HG03558 (cell line): ENCODE measurements at regions not wholly inside any gene's neighbourhood (a gene's known extent, or its start where the extent isn't known, plus 50 kb on each side); places are given as distances from the start of the nearest gene placed in this dataset.
"Not testable (repeated sequence)": the region's sequence is repeated elsewhere in the genome, so short reads cannot be mapped to it uniquely, and the experiment has no call there.

ENCODE experiments used
- ATAC-seq: cut with Tn5 transposase; IDR thresholded peaks from one replicate; pipeline ENCODE4 v1.9.1; 2021; ENCODE audit warnings: moderate number of reproducible peaks; ENCODE audit not compliant: unreplicated experiment; ENCODE audit errors: extremely low read depth

DNA sequence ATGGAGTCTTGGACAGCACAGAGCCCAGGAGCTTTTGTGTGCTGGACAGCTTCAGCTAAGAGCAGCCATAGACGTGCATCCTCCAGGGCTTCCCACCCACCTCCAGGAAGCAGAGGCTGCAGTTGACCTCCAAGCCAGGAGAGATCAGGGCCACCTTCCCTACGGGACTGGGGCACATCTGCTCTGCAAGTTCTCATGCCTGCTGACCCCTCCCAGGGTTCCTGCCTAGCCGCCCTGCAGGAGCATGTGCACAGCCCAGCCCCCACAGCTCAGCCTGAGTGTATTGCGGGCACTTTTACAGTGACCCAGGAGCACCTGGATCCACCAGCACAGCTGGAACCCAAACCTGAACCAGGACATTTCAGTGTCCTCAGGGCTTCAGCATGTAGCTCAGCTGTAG lies 915.2 kb downstream of the RPS29 start:
- ATAC-seq = no peak

DNA sequence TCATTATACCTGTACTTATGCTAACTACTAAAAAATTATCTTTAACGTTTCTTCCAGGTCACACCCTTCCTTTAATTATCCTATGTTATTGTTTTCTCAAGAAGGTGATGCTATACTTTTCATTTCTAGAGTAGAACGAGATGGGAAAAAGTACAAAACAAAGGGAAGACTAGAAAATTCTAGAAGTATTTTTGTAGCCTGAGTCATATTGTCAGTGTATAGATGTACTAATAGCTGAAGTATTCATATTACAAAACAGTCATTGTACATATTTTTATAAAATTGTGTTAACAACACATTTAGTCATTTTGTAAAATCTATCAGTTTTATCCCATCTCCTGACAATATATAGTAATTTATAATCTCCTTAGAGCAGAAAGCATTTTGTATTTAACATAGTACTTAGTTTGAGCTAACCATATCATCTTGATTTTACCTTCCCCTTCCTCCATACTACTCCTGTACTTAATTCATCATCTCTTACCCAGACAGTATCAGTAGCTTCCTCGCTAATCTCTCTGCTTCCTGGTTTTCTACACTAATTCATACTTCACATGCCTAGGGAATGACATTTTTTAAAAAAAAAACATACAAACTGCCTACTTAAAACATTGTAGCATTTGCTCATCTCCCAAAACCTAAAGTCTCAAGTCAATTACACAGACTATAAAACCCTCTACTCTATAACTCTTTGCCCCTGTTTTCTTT lies 920.9 kb downstream of the RPS29 start:
- ATAC-seq = no peak

- no peak for ATAC-seq
These were observed 942.9 kb downstream of the RPS29 start for GRCh38 chr14:48643241-48643640.

- ATAC-seq = no peak
These were observed 953.5 kb upstream of the MDGA2 start for GRCh38 chr14:48628870-48629269.

DNA sequence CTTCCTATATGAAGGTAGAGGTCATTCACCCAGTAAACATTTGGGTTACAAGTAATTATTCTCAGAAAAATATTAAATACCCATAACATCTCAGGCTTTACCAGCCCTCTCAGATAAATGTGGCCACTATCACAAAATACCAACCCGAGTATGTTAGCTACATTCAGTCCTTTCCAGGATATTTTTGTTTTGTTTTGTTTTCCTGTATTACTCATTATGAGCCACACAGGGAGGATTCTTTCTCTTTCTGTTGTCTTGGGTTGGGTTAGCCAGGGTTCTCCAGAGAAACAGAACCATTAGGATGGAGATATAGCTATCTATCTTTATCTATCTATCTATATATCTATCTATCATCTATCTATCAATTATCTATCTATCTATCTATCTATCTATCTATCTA lies 947.6 kb upstream of the MDGA2 start:
- no peak for ATAC-seq

GRCh38 chr14:48618057-48618456 lies 942.7 kb upstream of the MDGA2 start:
- ATAC-seq = no peak

GRCh38 chr14:48616931-48617330 lies 941.5 kb upstream of the MDGA2 start:
- no peak for ATAC-seq

DNA sequence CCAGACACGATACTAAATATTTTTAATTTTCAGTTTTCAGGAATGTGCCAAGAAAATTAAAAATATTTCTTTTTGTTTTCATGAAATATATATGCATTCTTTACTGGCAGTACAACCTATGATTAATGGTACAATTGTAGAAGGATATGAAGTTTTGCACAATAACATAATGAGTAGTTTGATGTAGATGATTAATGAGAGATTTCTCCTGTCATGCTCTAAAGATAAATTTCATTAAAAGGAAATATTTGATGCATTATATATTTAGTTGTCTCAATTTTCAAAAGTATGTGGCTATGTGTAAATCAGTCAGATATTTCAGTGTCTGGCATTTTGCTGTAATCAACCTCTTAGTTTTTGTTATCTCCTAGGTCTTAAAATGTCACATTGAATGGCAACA lies 940.2 kb upstream of the MDGA2 start:
- no peak for ATAC-seq

- ATAC-seq = no peak
These were observed 938.6 kb upstream of the MDGA2 start for GRCh38 chr14:48614003-48614402.

- not testable (repeated sequence) for ATAC-seq
These were observed 931.6 kb upstream of the MDGA2 start for GRCh38 chr14:48606960-48607359.

- no peak for ATAC-seq
These were observed 923.1 kb upstream of the MDGA2 start for GRCh38 chr14:48598458-48598857.

- no peak for ATAC-seq
These were observed 910.7 kb upstream of the MDGA2 start for GRCh38 chr14:48586099-48586498.

GRCh38 chr14:48584031-48584430 lies 908.6 kb upstream of the MDGA2 start:
- ATAC-seq = no peak

DNA sequence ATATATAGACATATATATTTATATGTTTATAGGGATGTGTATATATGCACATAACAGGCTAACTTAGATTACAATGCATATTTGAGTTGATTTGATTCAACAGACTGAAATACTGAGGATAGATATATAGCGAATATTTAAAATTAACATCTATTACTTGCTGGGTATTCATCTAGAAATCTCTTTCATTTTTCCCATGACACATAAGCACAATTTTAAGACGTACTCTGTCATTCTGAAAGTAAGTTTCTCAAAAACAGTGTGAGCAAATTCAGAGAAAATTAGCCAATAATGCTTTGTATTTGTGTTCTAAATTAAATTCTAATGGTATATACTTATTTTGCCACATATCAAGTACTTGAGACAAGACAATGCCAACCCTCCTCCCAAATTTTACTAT lies 907.5 kb upstream of the MDGA2 start:
- no peak for ATAC-seq

DNA sequence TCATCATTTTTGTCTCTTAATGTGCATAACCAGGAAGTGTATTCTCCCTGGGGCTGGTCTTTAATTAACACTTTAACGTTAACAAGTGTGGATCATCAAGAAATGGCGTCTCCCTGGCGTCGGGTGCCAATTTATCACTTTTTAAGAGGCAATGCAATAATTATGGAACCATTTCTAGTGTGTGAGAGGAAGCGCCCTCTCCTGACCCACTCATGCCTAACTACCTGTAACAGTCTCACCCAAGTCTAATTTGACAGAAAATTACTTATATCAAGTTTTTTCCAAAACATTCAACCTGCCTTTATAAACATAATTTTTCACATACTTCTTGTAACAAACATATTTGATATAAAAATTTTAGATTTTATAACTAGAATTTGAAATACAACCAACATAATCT lies 905.3 kb upstream of the MDGA2 start:
- no peak for ATAC-seq

DNA sequence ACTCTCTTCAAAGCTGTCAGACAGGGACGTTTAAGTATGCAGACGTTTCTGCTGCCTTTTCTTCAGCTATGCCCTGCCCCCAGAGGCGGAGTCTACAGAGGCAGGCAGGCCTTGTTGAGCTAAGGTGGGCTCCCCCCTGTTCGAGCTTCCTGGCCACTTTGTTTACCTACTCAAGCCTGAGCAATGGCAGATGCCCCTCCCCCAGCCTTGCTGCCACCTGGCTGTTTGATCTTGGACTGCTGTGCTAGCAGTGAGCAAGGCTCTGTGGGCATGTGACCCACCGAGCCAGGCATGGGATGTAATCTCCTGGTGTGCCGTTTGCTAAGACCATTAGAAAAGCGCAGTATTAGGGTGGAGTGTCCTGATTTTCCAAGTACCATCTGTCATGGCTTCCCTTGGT lies 900.4 kb upstream of the MDGA2 start:
- ATAC-seq = no peak

DNA sequence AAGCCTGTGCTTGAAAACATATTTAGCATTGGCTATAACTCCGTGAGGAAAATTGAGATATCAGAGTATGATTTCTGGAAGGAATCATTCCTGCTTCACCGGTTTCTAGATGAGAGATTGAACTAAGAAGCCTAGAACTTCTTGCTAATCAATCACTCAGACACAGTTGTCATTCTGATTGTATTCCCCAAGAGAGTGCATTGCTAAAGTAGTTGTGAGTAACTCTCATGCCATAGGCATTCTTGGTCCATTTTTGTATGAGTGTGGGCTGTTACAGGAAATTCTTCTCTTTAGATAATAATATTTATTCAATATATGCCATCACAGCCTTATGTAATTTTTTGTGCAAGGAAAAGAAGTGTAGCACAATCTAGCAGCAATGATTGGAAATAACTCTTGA lies 893.3 kb upstream of the MDGA2 start:
- no peak for ATAC-seq

GRCh38 chr14:48568252-48568651 lies 892.8 kb upstream of the MDGA2 start:
- no peak for ATAC-seq

- no peak for ATAC-seq
These were observed 888.1 kb upstream of the MDGA2 start for GRCh38 chr14:48563489-48563888.

DNA sequence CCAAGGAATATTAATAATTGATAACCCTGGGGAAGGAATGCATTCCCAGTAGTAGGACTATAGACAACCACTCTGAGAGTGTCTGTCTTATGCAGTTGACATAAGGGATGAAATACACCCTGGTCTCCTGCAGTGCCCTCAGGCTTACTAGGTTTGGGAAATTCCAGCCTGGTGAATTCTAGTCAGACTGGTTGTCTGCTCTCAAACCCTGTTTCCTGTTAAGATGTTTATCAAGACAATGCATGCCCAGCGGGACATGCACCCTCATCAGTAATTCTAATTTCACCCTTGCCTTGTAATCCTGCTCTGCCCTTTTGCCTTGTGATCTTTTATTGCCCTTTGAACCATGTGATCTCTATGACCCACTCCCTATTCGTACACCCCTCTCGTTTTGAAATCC lies 886.0 kb upstream of the MDGA2 start:
- not testable (repeated sequence) for ATAC-seq

GRCh38 chr14:48560421-48560820 lies 885.0 kb upstream of the MDGA2 start:
- ATAC-seq = no peak

DNA sequence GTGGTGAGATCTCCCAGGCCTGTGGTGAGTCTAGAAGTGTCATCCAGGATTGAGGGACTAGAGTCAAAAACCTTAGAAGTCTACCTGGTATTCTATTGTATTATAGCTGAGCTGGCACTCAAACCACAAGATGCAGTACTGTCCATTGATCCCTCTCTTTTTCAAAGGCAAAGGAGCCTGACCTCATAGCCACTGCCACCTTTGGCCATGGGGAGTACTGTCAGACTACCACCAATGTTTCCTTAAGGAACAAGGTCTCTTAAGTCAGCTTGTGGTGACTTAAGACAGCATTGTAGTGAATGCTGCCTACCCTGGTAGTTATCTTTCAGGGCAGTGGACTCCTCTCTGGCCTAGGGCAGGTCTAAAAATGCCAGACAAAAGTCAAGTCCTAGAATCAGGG lies 878.0 kb upstream of the MDGA2 start:
- no peak for ATAC-seq

GRCh38 chr14:48546996-48547395 lies 871.6 kb upstream of the MDGA2 start:
- no peak for ATAC-seq
